Tibial nerve (tissue), 4 donors: ENCODE measurements at regions not wholly inside any gene's neighbourhood (a gene's known extent, or its start where the extent isn't known, plus 50 kb on each side); places are given as distances from the start of the nearest gene placed in this dataset.

Source experiments
- DNase-seq, 2 donors: peaks; one replicate each; pipeline ENCODE4 v3.0.0-alpha.2; 2019; ENCODE audit warnings: low spot score in 2 of 2
- H3K27ac ChIP-seq, 4 donors: fragments of 200-600 bp; sonication (generic) in 3 of 4; one replicate each; pipeline ENCODE4 v1.5.1; 2017 to 2019; ENCODE audit warnings: mild to moderate bottlenecking in 1 of 4
- H3K27me3 ChIP-seq, 2 donors: fragments of 200-600 bp; sonication (generic) in 1 of 2; one replicate each; pipeline versions ENCODE4 v1.5.1 to v1.6.0; 2017 to 2019
- H3K36me3 ChIP-seq, 3 donors: fragments of 200-600 bp; sonication (generic); one replicate each; pipeline ENCODE4 v1.5.1; 2018 to 2019
- H3K4me1 ChIP-seq, 4 donors: fragments of 200-600 bp; sonication (generic) in 3 of 4; one replicate each; pipeline ENCODE4 v1.5.1; 2017 to 2019
- H3K4me3 ChIP-seq, 4 donors: fragments of 200-600 bp; sonication (generic) in 3 of 4; one replicate each; pipeline ENCODE4 v1.5.1; 2017 to 2019; ENCODE audit warnings: mild to moderate bottlenecking in 1 of 4, moderate library complexity in 1 of 4
- H3K9me3 ChIP-seq, 4 donors: fragments of 200-600 bp; sonication (generic) in 3 of 4; one replicate each; pipeline ENCODE4 v1.5.1; 2017 to 2019
- CTCF ChIP-seq, 5 experiments: fragments of 200-600 bp in 3 of 5; fragments of 450-650 bp in 2 of 5; sonication (generic) in 3 of 5; IDR thresholded peaks; one replicate each; pipeline ENCODE4 v1.5.1; 2016 to 2019; ENCODE audit warnings: antibody characterized with exemption in 5 of 5, mild to moderate bottlenecking in 3 of 5, moderate library complexity in 2 of 5
- EP300 ChIP-seq, 2 donors: sonication (generic); formaldehyde crosslinking; IDR thresholded peaks; one replicate each; pipeline ENCODE4 v1.6.1; 2017; ENCODE audit warnings: antibody characterized with exemption in 2 of 2, mild to moderate bottlenecking in 1 of 2
- POLR2A ChIP-seq, 2 donors: fragments of 450-650 bp; IDR thresholded peaks; one replicate each; pipeline ENCODE4 v1.6.1; 2017; ENCODE audit warnings: antibody characterized with exemption in 2 of 2, mild to moderate bottlenecking in 2 of 2, moderate library complexity in 2 of 2
- WGBS, 2 donors: methylation state at CpG; one replicate each; pipeline ENCODE4 v1.1.5; 2018; 5-methylcytosine and 5-hydroxymethylcytosine counted together

GRCh38 chr1:96362623-96363022 lies 359.0 kb upstream of the PTBP2 start:
- Histone ChIP-seq H3K9me3 (no peaks in the 10 kb centered on the region), H3K36me3 (no peaks in the 10 kb centered on the region), H3K4me1 (no peaks in the 10 kb centered on the region), H3K27ac (no peak overlapping the region), H3K27me3 (no peaks in the 10 kb centered on the region), H3K4me3 (no peak overlapping the region)
- DNase-seq: no peak
- no peak for TF ChIP-seq CTCF (IDR thresholded peaks at IDR 0.05)
- TF ChIP-seq EP300 (IDR thresholded peaks at IDR 0.05): peak in 1 of 2 donors; percentile 26

- 89 to 97% methylated on average over 2 of the region's 2 CpGs for WGBS, 2 donors
- TF ChIP-seq POLR2A (IDR thresholded peaks at IDR 0.05): no peak
- no peak for TF ChIP-seq CTCF (IDR thresholded peaks at IDR 0.05)
- TF ChIP-seq EP300 (IDR thresholded peaks at IDR 0.05): no peak
Measured at GRCh38 chr1:96363826-96364225, 357.8 kb upstream of the PTBP2 start.

GRCh38 chr1:96364576-96364975 lies 357.0 kb upstream of the PTBP2 start:
- no peak for DNase-seq
- no peaks in the 10 kb centered on the region for H3K27me3 ChIP-seq
- H3K4me1 ChIP-seq: no peaks in the 10 kb centered on the region
- no peak overlapping the region for H3K27ac ChIP-seq
- no peaks in the 10 kb centered on the region for H3K36me3 ChIP-seq
- H3K4me3 ChIP-seq: no peak overlapping the region
- no peaks in the 10 kb centered on the region for H3K9me3 ChIP-seq
- TF ChIP-seq CTCF (IDR thresholded peaks at IDR 0.05) (no peak), EP300 (IDR thresholded peaks at IDR 0.05) (no peak), POLR2A (IDR thresholded peaks at IDR 0.05) (no peak)

More at GRCh38 chr1:96363826-96364225, 357.8 kb upstream of the PTBP2 start:
- Histone ChIP-seq H3K36me3 (no peaks in the 10 kb centered on the region), H3K9me3 (no peaks in the 10 kb centered on the region), H3K4me1 (no peaks in the 10 kb centered on the region), H3K4me3 (no peak overlapping the region), H3K27me3 (no peaks in the 10 kb centered on the region), H3K27ac (no peak overlapping the region)
- no peak for DNase-seq

GRCh38 chr1:96365076-96365475 lies 356.5 kb upstream of the PTBP2 start:
- DNase-seq: no peak
- TF ChIP-seq EP300 (IDR thresholded peaks at IDR 0.05) (no peak), POLR2A (IDR thresholded peaks at IDR 0.05) (no peak), CTCF (IDR thresholded peaks at IDR 0.05) (no peak)
- 25 to 36% methylated on average over 1 of the region's 1 CpG for WGBS, 2 donors

GRCh38 chr1:96365596-96366390 lies 355.8 kb upstream of the PTBP2 start:
- DNase-seq: no peak
- no peaks in the 10 kb centered on the region for H3K9me3 ChIP-seq
- H3K4me3 ChIP-seq: no peak overlapping the region
- no peak overlapping the region for H3K27ac ChIP-seq
- 68 to 75% methylated on average over 3 of the region's 3 CpGs for WGBS, 2 donors
- TF ChIP-seq POLR2A (IDR thresholded peaks at IDR 0.05) (no peak), EP300 (IDR thresholded peaks at IDR 0.05) (no peak), CTCF (IDR thresholded peaks at IDR 0.05) (no peak)
- no peaks in the 10 kb centered on the region for H3K27me3 ChIP-seq
- no peaks in the 10 kb centered on the region for H3K4me1 ChIP-seq
- H3K36me3 ChIP-seq: no peaks in the 10 kb centered on the region

More at GRCh38 chr1:96365076-96365475, 356.5 kb upstream of the PTBP2 start:
- H3K27ac ChIP-seq: no peak overlapping the region
- H3K36me3 ChIP-seq: no peaks in the 10 kb centered on the region
- H3K4me3 ChIP-seq: no peak overlapping the region
- H3K9me3 ChIP-seq: no peaks in the 10 kb centered on the region
- H3K4me1 ChIP-seq: no peaks in the 10 kb centered on the region
- H3K27me3 ChIP-seq: no peaks in the 10 kb centered on the region
